ENCODE measurements at regions not wholly inside any gene's neighbourhood (a gene's known extent, or its start where the extent isn't known, plus 50 kb on each side); places are given as distances from the start of the nearest gene placed in this dataset.

- Histone ChIP-seq H3K27ac (ENCODE audit: low read depth, low read length) (no peak overlapping the region), H3K27me3 (ENCODE audit: control insufficient read depth, insufficient read depth, low read length) (peaks cover 7% of the 10 kb centered on the region), H3K4me1 (ENCODE audit: control insufficient read depth, insufficient read depth, low read length) (peaks cover 26% of the 10 kb centered on the region), H3K36me3 (ENCODE audit: control insufficient read depth, insufficient read depth, low read length) (no peaks in the 10 kb centered on the region), H3K4me3 (ENCODE audit: low read depth, low read length) (no peak overlapping the region), H3K9me3 (ENCODE audit: control insufficient read depth, insufficient read depth, low read length) (no peaks in the 10 kb centered on the region)
- 44% methylated on average over 2 of the region's 3 CpGs for WGBS (ENCODE audit: insufficient coverage)
- DNase-seq (ENCODE audit: low read depth in 4 of 6, low spot score in 6 of 6), result no peak
These were observed 495.2 kb downstream of the GADD45G start for GRCh38 chr9:90100014-90100413.

GRCh38 chr9:90102292-90102901, 497.6 kb downstream of the GADD45G start:
- peak in 5 of 6 donors; percentile 24 to 96 (median 73) for DNase-seq (ENCODE audit: low read depth in 4 of 6, low spot score in 6 of 6)
- Histone ChIP-seq H3K4me3 (ENCODE audit: low read depth, low read length) (no peak overlapping the region), H3K4me1 (ENCODE audit: control insufficient read depth, insufficient read depth, low read length) (peaks cover 13% of the 10 kb centered on the region), H3K27ac (ENCODE audit: low read depth, low read length) (no peak overlapping the region), H3K27me3 (ENCODE audit: control insufficient read depth, insufficient read depth, low read length) (no peaks in the 10 kb centered on the region), H3K36me3 (ENCODE audit: control insufficient read depth, insufficient read depth, low read length) (no peaks in the 10 kb centered on the region), H3K9me3 (ENCODE audit: control insufficient read depth, insufficient read depth, low read length) (no peaks in the 10 kb centered on the region)
- WGBS (ENCODE audit: insufficient coverage), result 20% methylated on average over 6 of the region's 6 CpGs

GRCh38 chr9:90103771-90104170, 499.0 kb downstream of the GADD45G start:
- Histone ChIP-seq H3K4me3 (ENCODE audit: low read depth, low read length) (no peak overlapping the region), H3K27ac (ENCODE audit: low read depth, low read length) (no peak overlapping the region)
- no peak for DNase-seq (ENCODE audit: low read depth in 4 of 6, low spot score in 6 of 6)

GRCh38 chr9:90105773-90106172, 501.0 kb downstream of the GADD45G start:
- H3K27ac ChIP-seq (ENCODE audit: low read depth, low read length), result no peak overlapping the region
- H3K36me3 ChIP-seq (ENCODE audit: control insufficient read depth, insufficient read depth, low read length), result no peaks in the 10 kb centered on the region
- no peaks in the 10 kb centered on the region for H3K27me3 ChIP-seq (ENCODE audit: control insufficient read depth, insufficient read depth, low read length)
- no peaks in the 10 kb centered on the region for H3K4me1 ChIP-seq (ENCODE audit: control insufficient read depth, insufficient read depth, low read length)
- no peak overlapping the region for H3K4me3 ChIP-seq (ENCODE audit: low read depth, low read length)
- no peak for DNase-seq (ENCODE audit: low read depth in 4 of 6, low spot score in 6 of 6)
- peaks cover 2% of the 10 kb centered on the region for H3K9me3 ChIP-seq (ENCODE audit: control insufficient read depth, insufficient read depth, low read length)
- WGBS (ENCODE audit: insufficient coverage), result no CpG with 5 or more reads among the region's 1 CpG

More at GRCh38 chr9:90103771-90104170, 499.0 kb downstream of the GADD45G start:
- Histone ChIP-seq H3K9me3 (ENCODE audit: control insufficient read depth, insufficient read depth, low read length) (no peaks in the 10 kb centered on the region), H3K4me1 (ENCODE audit: control insufficient read depth, insufficient read depth, low read length) (no peaks in the 10 kb centered on the region), H3K27me3 (ENCODE audit: control insufficient read depth, insufficient read depth, low read length) (no peaks in the 10 kb centered on the region), H3K36me3 (ENCODE audit: control insufficient read depth, insufficient read depth, low read length) (no peaks in the 10 kb centered on the region)

GRCh38 chr9:90107040-90107725, 502.4 kb downstream of the GADD45G start:
- Histone ChIP-seq H3K4me1 (ENCODE audit: control insufficient read depth, insufficient read depth, low read length) (no peaks in the 10 kb centered on the region), H3K27me3 (ENCODE audit: control insufficient read depth, insufficient read depth, low read length) (no peaks in the 10 kb centered on the region), H3K4me3 (ENCODE audit: low read depth, low read length) (no peak overlapping the region), H3K9me3 (ENCODE audit: control insufficient read depth, insufficient read depth, low read length) (peaks cover 2% of the 10 kb centered on the region), H3K36me3 (ENCODE audit: control insufficient read depth, insufficient read depth, low read length) (no peaks in the 10 kb centered on the region), H3K27ac (ENCODE audit: low read depth, low read length) (no peak overlapping the region)
- DNase-seq (ENCODE audit: low read depth in 4 of 6, low spot score in 6 of 6), result peak in 2 of 6 donors; percentile 50 to 80
- 42% methylated on average over 3 of the region's 4 CpGs for WGBS (ENCODE audit: insufficient coverage)

GRCh38 chr9:90107726-90108655, 503.2 kb downstream of the GADD45G start:
- Histone ChIP-seq H3K9me3 (ENCODE audit: control insufficient read depth, insufficient read depth, low read length) (peaks cover 2% of the 10 kb centered on the region), H3K27ac (ENCODE audit: low read depth, low read length) (no peak overlapping the region), H3K4me3 (ENCODE audit: low read depth, low read length) (no peak overlapping the region), H3K27me3 (ENCODE audit: control insufficient read depth, insufficient read depth, low read length) (no peaks in the 10 kb centered on the region), H3K4me1 (ENCODE audit: control insufficient read depth, insufficient read depth, low read length) (no peaks in the 10 kb centered on the region), H3K36me3 (ENCODE audit: control insufficient read depth, insufficient read depth, low read length) (no peaks in the 10 kb centered on the region)
- WGBS (ENCODE audit: insufficient coverage), result 64% methylated on average over 5 of the region's 7 CpGs
- DNase-seq (ENCODE audit: low read depth in 4 of 6, low spot score in 6 of 6), result peak in 1 of 6 donors; percentile 46

GRCh38 chr9:90112788-90113187, 508.0 kb downstream of the GADD45G start:
- H3K27ac ChIP-seq (ENCODE audit: low read depth, low read length), result no peak overlapping the region
- no peaks in the 10 kb centered on the region for H3K27me3 ChIP-seq (ENCODE audit: control insufficient read depth, insufficient read depth, low read length)
- no peaks in the 10 kb centered on the region for H3K4me1 ChIP-seq (ENCODE audit: control insufficient read depth, insufficient read depth, low read length)
- no peak for DNase-seq (ENCODE audit: low read depth in 4 of 6, low spot score in 6 of 6)
- no peaks in the 10 kb centered on the region for H3K36me3 ChIP-seq (ENCODE audit: control insufficient read depth, insufficient read depth, low read length)
- H3K4me3 ChIP-seq (ENCODE audit: low read depth, low read length), result no peak overlapping the region
- 96% methylated on average over 2 of the region's 4 CpGs for WGBS (ENCODE audit: insufficient coverage)
- peaks cover 2% of the 10 kb centered on the region for H3K9me3 ChIP-seq (ENCODE audit: control insufficient read depth, insufficient read depth, low read length)

- no peaks in the 10 kb centered on the region for H3K27me3 ChIP-seq (ENCODE audit: control insufficient read depth, insufficient read depth, low read length)
- no peak overlapping the region for H3K4me3 ChIP-seq (ENCODE audit: low read depth, low read length)
- DNase-seq (ENCODE audit: low read depth in 4 of 6, low spot score in 6 of 6), result no peak
- no peaks in the 10 kb centered on the region for H3K4me1 ChIP-seq (ENCODE audit: control insufficient read depth, insufficient read depth, low read length)
- 89% methylated on average over 3 of the region's 4 CpGs for WGBS (ENCODE audit: insufficient coverage)
- H3K9me3 ChIP-seq (ENCODE audit: control insufficient read depth, insufficient read depth, low read length), result no peaks in the 10 kb centered on the region
- no peak overlapping the region for H3K27ac ChIP-seq (ENCODE audit: low read depth, low read length)
- H3K36me3 ChIP-seq (ENCODE audit: control insufficient read depth, insufficient read depth, low read length), result no peaks in the 10 kb centered on the region
These were observed 510.0 kb downstream of the GADD45G start for GRCh38 chr9:90114641-90115425.

- Histone ChIP-seq H3K4me1 (ENCODE audit: control insufficient read depth, insufficient read depth, low read length) (no peaks in the 10 kb centered on the region), H3K27me3 (ENCODE audit: control insufficient read depth, insufficient read depth, low read length) (no peaks in the 10 kb centered on the region), H3K9me3 (ENCODE audit: control insufficient read depth, insufficient read depth, low read length) (peaks cover 1% of the 10 kb centered on the region), H3K27ac (ENCODE audit: low read depth, low read length) (no peak overlapping the region), H3K4me3 (ENCODE audit: low read depth, low read length) (no peak overlapping the region), H3K36me3 (ENCODE audit: control insufficient read depth, insufficient read depth, low read length) (no peaks in the 10 kb centered on the region)
- WGBS (ENCODE audit: insufficient coverage), result no CpG with 5 or more reads among the region's 7 CpGs
- no peak for DNase-seq (ENCODE audit: low read depth in 4 of 6, low spot score in 6 of 6)
These were observed 517.0 kb downstream of the GADD45G start for GRCh38 chr9:90121762-90122161.
